GM21576 (cell line): ENCODE measurements at regions not wholly inside any gene's neighbourhood (a gene's known extent, or its start where the extent isn't known, plus 50 kb on each side); places are given as distances from the start of the nearest gene placed in this dataset.

Experiments
- ATAC-seq: cut with Tn5 transposase; IDR thresholded peaks from one replicate; pipeline ENCODE4 v1.9.1; 2021; ENCODE audit warnings: mild to moderate bottlenecking, moderate library complexity; ENCODE audit not compliant: unreplicated experiment

GRCh38 chr4:178255172-178255571 lies 812.9 kb upstream of the AGA start:
- no peak for ATAC-seq

DNA sequence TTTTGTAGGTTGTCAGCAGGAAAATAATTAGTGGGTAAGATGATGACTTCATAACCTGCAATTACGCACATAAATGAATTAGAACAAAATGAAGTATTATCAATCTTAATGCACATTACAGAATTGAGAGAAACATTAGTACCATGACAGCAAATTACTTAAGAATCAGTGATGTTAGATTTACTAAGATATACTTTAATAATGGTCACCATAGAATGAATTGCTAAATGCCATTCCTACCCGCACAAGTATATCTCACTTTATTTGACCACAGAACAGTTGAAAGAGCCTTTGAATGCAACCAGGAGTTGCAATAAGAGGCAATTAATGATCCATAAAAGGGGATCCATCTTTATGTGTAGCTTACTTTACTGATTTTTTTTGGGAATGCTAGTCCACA lies 816.4 kb upstream of the AGA start:
- ATAC-seq, result no peak

DNA sequence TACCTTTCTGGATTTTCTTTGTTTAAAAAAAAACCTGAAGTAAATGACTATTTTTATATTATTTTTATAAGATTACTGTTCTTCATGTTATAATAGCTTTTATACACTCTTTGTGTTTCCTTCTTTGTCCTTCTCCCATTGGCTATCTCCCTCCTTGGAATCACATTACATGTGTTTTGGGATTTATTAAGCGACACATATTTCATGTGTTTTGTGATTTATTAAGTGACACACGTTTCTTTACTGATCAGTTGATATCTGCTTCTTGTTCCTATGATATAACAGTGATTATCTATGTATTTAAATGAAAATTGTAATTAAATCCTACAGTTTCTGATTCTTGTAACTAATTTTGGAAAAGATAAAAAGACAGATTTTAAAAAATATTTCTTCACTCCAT lies 817.3 kb upstream of the AGA start:
- no peak for ATAC-seq

- ATAC-seq, result no peak
Observed at GRCh38 chr4:178264001-178264400, 821.8 kb upstream of the AGA start.

DNA sequence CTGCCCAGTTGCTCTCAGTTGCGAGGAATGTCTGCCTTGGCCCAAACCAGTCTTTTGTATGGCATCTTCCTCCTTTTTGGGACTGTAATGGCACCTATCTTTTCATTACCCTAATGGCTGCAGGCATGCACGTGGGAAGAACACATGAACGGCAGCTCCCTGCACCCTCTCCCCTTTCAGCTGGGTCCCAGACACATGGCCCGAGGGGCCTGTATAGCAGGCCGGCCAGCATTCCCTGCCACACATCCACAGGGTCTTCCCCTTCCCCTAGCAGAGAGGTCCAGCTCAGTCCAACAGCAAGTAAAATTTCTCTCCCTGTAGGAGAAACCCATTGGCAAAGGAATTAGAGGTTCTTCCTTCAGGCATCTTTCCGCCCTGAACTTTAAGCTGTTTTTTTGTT lies 829.1 kb upstream of the AGA start:
- no peak for ATAC-seq

- ATAC-seq, result no peak
Observed at GRCh38 chr4:178273168-178273567, 830.9 kb upstream of the AGA start.

GRCh38 chr4:178275671-178276360 lies 833.6 kb upstream of the AGA start:
- ATAC-seq, result no peak

GRCh38 chr4:178280362-178280761 lies 838.1 kb upstream of the AGA start:
- ATAC-seq, result no peak

- ATAC-seq, result no peak
Observed at GRCh38 chr4:178288462-178288861, 846.2 kb upstream of the AGA start.

DNA sequence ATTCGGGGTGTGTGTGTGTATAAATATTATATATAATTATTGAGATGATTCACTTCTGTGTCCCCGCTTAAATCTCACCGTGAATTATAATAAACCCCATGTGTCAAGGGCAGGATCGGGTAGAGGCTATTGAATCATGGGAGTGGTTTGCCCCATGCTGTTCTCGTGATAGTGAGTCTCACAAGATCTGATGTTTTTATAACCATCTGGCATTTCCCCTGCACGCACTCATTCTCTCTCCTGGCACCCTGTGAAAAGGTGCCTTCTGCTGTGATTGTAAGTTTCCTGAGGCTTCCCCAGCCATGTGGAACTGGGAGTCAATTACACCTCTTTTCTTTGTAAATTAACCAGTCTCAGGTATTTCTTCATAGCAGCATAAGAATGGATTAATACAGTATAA lies 851.4 kb upstream of the AGA start:
- ATAC-seq, result no peak

- no peak for ATAC-seq
Observed at GRCh38 chr4:178296669-178297068, 854.4 kb upstream of the AGA start.

DNA sequence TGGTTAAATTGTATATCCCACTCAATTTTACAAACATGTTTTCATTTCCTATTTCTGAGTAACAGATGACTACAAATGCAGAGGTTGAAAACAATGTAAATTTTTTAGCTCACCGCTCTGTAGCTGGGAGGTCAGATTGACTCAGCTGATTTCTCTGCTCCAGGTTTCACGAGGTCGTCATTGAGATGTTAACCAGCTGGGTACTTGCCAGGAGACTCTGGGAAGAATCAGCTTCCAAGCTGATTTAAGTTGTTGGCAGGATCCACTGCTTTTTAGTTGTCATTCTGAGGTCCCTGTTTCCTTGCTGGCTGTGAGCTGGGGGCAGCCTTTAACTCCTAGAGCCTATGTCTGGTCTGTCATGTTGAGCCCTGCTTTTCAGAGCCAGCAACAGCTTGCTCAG lies 864.3 kb upstream of the AGA start:
- no peak for ATAC-seq

GRCh38 chr4:178309890-178310289 lies 867.7 kb upstream of the AGA start:
- no peak for ATAC-seq

DNA sequence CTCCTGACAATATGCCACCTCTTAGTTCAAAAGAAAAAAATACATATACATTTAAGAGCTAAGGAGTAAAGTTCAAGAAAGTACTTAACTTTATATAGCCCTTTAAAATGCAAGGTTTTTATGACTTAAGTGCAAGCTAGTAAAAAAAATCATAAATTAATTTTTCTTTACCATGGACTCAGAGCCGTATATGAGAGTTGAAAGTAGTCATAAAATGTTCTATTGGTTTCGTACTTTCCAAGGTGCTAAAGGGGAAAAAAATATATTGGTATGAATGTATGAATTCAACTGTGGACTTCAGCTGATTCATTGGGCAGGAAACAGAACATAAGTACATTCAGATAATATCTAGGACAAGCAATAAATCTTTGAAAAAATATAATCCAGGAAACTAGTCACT lies 869.8 kb upstream of the AGA start:
- no peak for ATAC-seq

DNA sequence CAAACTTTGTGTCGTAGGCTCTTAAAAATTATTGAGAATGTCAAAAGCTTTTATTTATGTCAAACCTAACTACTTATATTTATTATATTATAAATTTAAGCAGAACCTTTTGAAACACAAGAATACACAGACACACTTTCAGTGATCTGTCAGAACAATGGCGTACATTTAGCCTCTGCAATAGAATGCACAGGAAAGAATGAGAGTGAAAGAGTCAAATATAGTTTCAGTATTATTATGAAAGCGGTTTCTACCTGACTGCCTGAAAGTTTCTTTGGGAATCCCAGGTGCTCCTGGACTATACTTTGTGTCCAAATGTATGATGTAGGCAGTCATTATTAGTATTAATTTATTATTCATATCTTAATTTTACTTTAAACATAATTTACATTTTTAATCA lies 872.0 kb upstream of the AGA start:
- ATAC-seq, result no peak

DNA sequence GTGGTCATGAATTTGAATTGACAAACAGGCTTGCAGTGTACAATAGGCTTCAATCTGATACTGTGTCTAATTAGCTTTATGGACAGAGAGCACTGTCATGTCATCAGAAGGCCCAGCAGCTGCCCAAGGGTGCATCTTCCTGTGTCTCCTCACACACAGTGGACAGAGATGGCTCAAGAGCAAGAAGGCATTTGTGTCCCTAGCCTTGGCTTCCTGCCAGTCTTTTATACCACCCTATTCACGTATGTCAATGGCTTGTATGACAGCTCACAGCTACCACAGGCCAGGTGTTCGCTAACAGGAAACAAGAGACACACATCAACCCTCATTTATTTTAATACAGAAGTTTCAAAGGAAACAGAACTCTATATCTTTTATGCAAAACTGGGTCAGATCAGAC lies 874.0 kb upstream of the AGA start:
- ATAC-seq, result no peak

DNA sequence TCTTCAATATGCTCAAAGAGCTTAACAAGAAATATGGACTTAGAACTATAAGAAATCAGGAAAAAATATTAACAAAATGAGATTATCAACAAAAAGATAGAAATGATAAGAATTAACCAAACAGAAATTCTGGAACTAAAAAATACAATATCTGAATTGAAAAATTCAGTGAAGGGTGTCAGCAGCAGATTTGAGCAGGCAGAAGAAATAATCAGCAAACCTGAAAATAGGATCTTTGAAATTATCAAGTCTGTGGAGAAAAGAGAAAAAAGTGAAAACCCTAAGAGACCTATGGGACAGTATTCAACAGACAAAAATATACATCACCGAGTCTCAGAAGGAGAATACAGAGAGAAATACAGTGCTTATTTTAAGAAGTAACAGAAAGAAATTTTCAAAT lies 877.8 kb upstream of the AGA start:
- ATAC-seq, result no peak

DNA sequence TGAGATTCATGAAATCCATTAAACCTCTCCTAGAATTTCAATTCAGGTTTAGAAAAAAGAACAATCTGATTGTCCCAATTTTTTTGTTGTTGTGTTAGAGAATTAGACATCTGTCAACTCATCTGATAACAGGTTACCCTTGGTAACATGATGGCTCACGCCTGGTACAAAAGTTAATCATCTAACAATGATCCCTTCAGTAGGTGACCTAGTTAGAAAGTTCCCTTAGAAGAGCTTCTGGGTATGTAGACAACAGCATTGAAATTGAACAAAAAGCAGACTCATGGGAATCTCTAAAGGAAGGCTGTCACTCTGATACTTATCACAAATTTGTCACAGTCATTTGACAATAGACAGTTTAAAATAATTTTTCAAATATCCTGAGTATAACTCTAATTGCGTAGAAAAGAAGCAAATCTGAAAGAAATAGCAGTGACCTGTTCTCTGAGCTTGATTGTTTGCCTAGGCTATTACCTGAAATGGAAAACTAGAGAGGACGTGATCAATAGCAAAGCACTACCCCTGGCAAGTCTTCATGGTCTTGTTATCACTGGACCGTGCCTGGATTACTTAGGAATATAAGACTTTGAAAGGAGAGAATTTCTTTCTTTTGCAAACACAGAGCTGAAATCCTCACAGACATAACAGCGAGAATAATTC lies 880.4 kb upstream of the AGA start:
- ATAC-seq, result no peak

DNA sequence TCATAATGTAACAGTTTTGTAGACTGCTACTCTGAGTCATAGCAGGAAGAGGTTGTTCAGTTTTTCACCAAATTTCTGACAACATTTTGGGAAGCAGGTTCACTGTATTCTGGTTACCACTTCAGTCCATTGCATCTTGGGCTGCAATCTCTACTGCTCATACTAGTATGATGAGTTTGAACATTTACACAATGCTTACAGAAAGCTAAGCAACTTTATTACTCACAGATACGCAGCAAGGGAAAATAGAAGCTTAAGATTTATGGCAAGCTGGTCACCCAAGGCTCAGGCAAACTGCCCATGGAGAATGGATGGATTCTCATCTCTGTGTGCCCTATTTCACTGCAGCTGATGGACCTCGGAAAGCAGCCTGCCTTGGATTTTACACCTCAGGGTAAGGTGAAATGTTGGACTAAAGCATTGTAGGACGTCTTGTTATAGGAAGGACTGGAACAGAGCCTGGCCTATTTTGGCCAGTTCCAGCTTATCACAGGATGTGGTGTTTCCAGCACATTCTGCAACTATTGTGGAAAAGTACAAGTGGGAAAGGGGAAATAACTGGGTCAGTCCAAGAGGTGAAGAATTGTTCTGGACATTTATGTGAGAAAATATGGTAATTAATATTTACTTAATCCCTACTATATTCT lies 887.1 kb upstream of the AGA start:
- ATAC-seq, result no peak

- ATAC-seq, result no peak
Observed at GRCh38 chr4:178333355-178333754, 891.1 kb upstream of the AGA start.

DNA sequence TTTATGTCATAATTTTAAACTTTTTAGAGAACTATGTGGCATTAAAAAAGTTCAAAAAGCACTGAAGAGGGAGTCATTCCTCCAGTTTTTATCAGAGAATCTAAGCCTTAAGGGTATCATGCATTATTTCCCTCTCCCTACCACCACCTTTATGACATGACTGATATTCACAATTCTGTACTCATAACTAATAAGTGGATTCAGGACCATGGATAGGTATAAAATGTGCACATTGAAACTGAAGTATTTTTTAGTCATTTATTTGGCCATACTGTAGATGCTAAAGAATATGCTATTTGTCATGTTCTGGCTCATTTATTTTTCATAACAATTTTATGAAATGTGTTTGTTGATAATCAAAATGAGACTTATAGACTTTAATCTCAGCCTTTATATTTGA lies 897.5 kb upstream of the AGA start:
- ATAC-seq, result no peak

DNA sequence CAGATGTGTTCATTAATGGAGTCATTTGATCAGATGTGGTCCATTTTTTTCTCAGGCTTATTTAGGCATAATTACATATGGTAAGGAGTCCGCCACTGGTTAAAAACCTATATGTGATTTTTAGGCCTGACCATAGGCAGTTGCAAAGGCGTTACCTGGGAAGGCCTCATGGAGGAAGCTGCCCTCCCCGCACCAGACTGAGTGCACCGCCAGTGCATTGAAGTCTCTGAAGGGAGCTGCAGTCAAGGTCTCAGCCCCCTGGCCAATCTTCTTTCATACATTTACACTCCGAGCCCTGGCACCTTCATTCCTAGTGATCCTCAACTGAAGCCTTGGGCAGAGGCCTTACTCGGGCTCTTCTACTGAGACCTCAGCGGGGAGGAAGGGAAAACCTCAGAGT lies 898.2 kb upstream of the AGA start:
- ATAC-seq, result no peak
